Neutrophil (primary cell): ENCODE measurements at regions not wholly inside any gene's neighbourhood (a gene's known extent, or its start where the extent isn't known, plus 50 kb on each side); places are given as distances from the start of the nearest gene placed in this dataset.
"Not testable (repeated sequence)": the region's sequence is repeated elsewhere in the genome, so short reads cannot be mapped to it uniquely, and the experiment has no call there.

Source experiments
- H3K27ac ChIP-seq: fragments of 200-600 bp; sonication (generic); 2 replicates; pipeline ENCODE4 v1.5.1; 2016; ENCODE audit warnings: mild to moderate bottlenecking, moderate library complexity
- H3K27me3 ChIP-seq: fragments of 200-600 bp; sonication (generic); 2 replicates; pipeline ENCODE4 v1.6.0; 2016; ENCODE audit warnings: mild to moderate bottlenecking
- H3K36me3 ChIP-seq: fragments of 200-600 bp; sonication (generic); 2 replicates; pipeline ENCODE4 v1.5.1; 2017
- H3K4me1 ChIP-seq, 2 experiments: fragments of 200-600 bp in 1 of 2; sonication (generic) in 1 of 2; 1 replicate in 1 of 2; 2 replicates in 1 of 2; pipeline versions ENCODE4 v1.5.1 to v1.6.1; 2013 to 2016; ENCODE audit warnings: low read depth in 1 of 2, low read length in 1 of 2, mild to moderate bottlenecking in 1 of 2, moderate library complexity in 1 of 2; ENCODE audit not compliant: control insufficient read depth in 1 of 2, insufficient read depth in 1 of 2
- H3K4me3 ChIP-seq, 2 experiments: fragments of 200-600 bp in 1 of 2; sonication (generic) in 1 of 2; 1 replicate in 1 of 2; 2 replicates in 1 of 2; pipeline ENCODE4 v1.5.1; 2013 to 2016; ENCODE audit warnings: low read depth in 1 of 2, low read length in 1 of 2, mild to moderate bottlenecking in 1 of 2, moderate library complexity in 1 of 2
- H3K9me3 ChIP-seq: fragments of 200-600 bp; sonication (generic); 2 replicates; pipeline ENCODE4 v1.5.1; 2016
- CTCF ChIP-seq: fragments of 200-600 bp; sonication (generic); IDR thresholded peaks from 2 replicates; pipeline ENCODE4 v1.5.1; 2016; ENCODE audit warnings: antibody characterized with exemption

- Histone ChIP-seq H3K4me1 (no peaks in the 10 kb centered on the region), H3K27me3 (no peaks in the 10 kb centered on the region), H3K9me3 (no peaks in the 10 kb centered on the region), H3K27ac (no peak overlapping the region), H3K4me3 (no peak overlapping the region), H3K36me3 (no peaks in the 10 kb centered on the region)
- TF ChIP-seq CTCF, result no peak
Observed at GRCh38 chr12:123051556-123051955, 71.1 kb downstream of the ARL6IP4 start.

GRCh38 chr12:123050913-123051312 is 70.4 kb downstream of the ARL6IP4 start:
- no peaks in the 10 kb centered on the region for H3K27me3 ChIP-seq
- H3K9me3 ChIP-seq, result no peaks in the 10 kb centered on the region
- no peak overlapping the region for H3K27ac ChIP-seq
- H3K4me3 ChIP-seq, result no peak overlapping the region
- no peak for TF ChIP-seq CTCF
- no peaks in the 10 kb centered on the region for H3K4me1 ChIP-seq
- H3K36me3 ChIP-seq, result no peaks in the 10 kb centered on the region

GRCh38 chr12:123050331-123050831 is 69.9 kb downstream of the ARL6IP4 start:
- Histone ChIP-seq H3K27ac (no peak overlapping the region), H3K4me1 (no peaks in the 10 kb centered on the region), H3K36me3 (no peaks in the 10 kb centered on the region), H3K27me3 (no peaks in the 10 kb centered on the region), H3K9me3 (no peaks in the 10 kb centered on the region), H3K4me3 (no peak overlapping the region)
- no peak for TF ChIP-seq CTCF

GRCh38 chr12:123049398-123050240 is 69.1 kb downstream of the ARL6IP4 start:
- TF ChIP-seq CTCF, result no peak
- Histone ChIP-seq H3K36me3 (no peaks in the 10 kb centered on the region), H3K27ac (no peak overlapping the region), H3K4me3 (no peak overlapping the region), H3K4me1 (no peaks in the 10 kb centered on the region), H3K27me3 (no peaks in the 10 kb centered on the region), H3K9me3 (no peaks in the 10 kb centered on the region)

- not testable (repeated sequence) for H3K4me1 ChIP-seq, H3K36me3 ChIP-seq
Observed at GRCh38 chr12:123047892-123048291, 67.4 kb downstream of the ARL6IP4 start.

GRCh38 chr12:123047289-123047688 is 66.8 kb downstream of the ARL6IP4 start:
- Histone ChIP-seq H3K9me3 (no peaks in the 10 kb centered on the region), H3K27me3 (no peaks in the 10 kb centered on the region), H3K36me3 (no peaks in the 10 kb centered on the region), H3K27ac (no peak overlapping the region), H3K4me1 (no peaks in the 10 kb centered on the region), H3K4me3 (no peak overlapping the region)
- no peak for TF ChIP-seq CTCF

More at GRCh38 chr12:123047892-123048291, 67.4 kb downstream of the ARL6IP4 start:
- not testable (repeated sequence) for H3K27ac ChIP-seq, H3K27me3 ChIP-seq, H3K9me3 ChIP-seq, H3K4me3 ChIP-seq
